Pulmonary artery endothelial cell (primary cell): ENCODE measurements at regions not wholly inside any gene's neighbourhood (a gene's known extent, or its start where the extent isn't known, plus 50 kb on each side); places are given as distances from the start of the nearest gene placed in this dataset.
"Not testable (repeated sequence)": the region's sequence is repeated elsewhere in the genome, so short reads cannot be mapped to it uniquely, and the experiment has no call there.

Source experiments
- DNase-seq: peaks from one replicate; pipeline ENCODE4 v3.0.0-alpha.2; 2011; ENCODE audit warnings: low read depth, low spot score

- DNase-seq, result no peak
These were observed 149.3 kb downstream of the FBXO4 start for GRCh38 chr5:42074353-42074752.

GRCh38 chr5:42089705-42090104 is 164.6 kb downstream of the FBXO4 start:
- DNase-seq, result no peak

GRCh38 chr5:42090162-42090561 is 165.1 kb downstream of the FBXO4 start:
- DNase-seq, result no peak

GRCh38 chr5:42099846-42100245 is 174.8 kb downstream of the FBXO4 start:
- DNase-seq, result not testable (repeated sequence)

- no peak for DNase-seq
These were observed 183.4 kb downstream of the FBXO4 start for GRCh38 chr5:42108468-42108867.

GRCh38 chr5:42109006-42109572 is 184.0 kb downstream of the FBXO4 start:
- no peak for DNase-seq

- not testable (repeated sequence) for DNase-seq
These were observed 190.6 kb downstream of the FBXO4 start for GRCh38 chr5:42115721-42116120.

GRCh38 chr5:42120070-42120469 is 195.0 kb downstream of the FBXO4 start:
- DNase-seq, result no peak

GRCh38 chr5:42121401-42121800 is 196.3 kb downstream of the FBXO4 start:
- no peak for DNase-seq

- no peak for DNase-seq
These were observed 206.0 kb downstream of the FBXO4 start for GRCh38 chr5:42131081-42131480.

- DNase-seq, result no peak
These were observed 218.3 kb downstream of the FBXO4 start for GRCh38 chr5:42143361-42143760.

- no peak for DNase-seq
These were observed 223.7 kb downstream of the FBXO4 start for GRCh38 chr5:42148813-42149212.

- DNase-seq, result no peak
These were observed 232.1 kb downstream of the FBXO4 start for GRCh38 chr5:42157215-42157614.

- no peak for DNase-seq
These were observed 238.0 kb downstream of the FBXO4 start for GRCh38 chr5:42163083-42163482.

- DNase-seq, result no peak
These were observed 243.1 kb downstream of the FBXO4 start for GRCh38 chr5:42168091-42168670.

- not testable (repeated sequence) for DNase-seq
These were observed 247.1 kb upstream of the GHR start for GRCh38 chr5:42176118-42176517.

- DNase-seq, result not testable (repeated sequence)
These were observed 243.4 kb upstream of the GHR start for GRCh38 chr5:42179843-42180242.

GRCh38 chr5:42216904-42217303 is 206.3 kb upstream of the GHR start:
- DNase-seq, result no peak

GRCh38 chr5:42217791-42218190 is 205.4 kb upstream of the GHR start:
- no peak for DNase-seq

GRCh38 chr5:42225009-42225408 is 198.2 kb upstream of the GHR start:
- DNase-seq, result no peak

GRCh38 chr5:42228279-42228678 is 195.0 kb upstream of the GHR start:
- DNase-seq, result no peak

- DNase-seq, result no peak
These were observed 192.4 kb upstream of the GHR start for GRCh38 chr5:42230839-42231238.

- DNase-seq, result no peak
These were observed 188.0 kb upstream of the GHR start for GRCh38 chr5:42235241-42235640.

GRCh38 chr5:42235837-42236236 is 187.4 kb upstream of the GHR start:
- no peak for DNase-seq
